HG03159 (cell line): ENCODE measurements at regions not wholly inside any gene's neighbourhood (a gene's known extent, or its start where the extent isn't known, plus 50 kb on each side); places are given as distances from the start of the nearest gene placed in this dataset.

Source experiments
- ATAC-seq: cut with Tn5 transposase; IDR thresholded peaks from one replicate; pipeline ENCODE4 v1.9.1; 2021; ENCODE audit warnings: mild to moderate bottlenecking, moderate library complexity; ENCODE audit not compliant: unreplicated experiment

- no peak for ATAC-seq
These were observed 190.7 kb downstream of the AXIN2 start for GRCh38 chr17:65370669-65371131.

GRCh38 chr17:65368341-65368740 is 193.1 kb downstream of the AXIN2 start:
- ATAC-seq = no peak

- no peak for ATAC-seq
These were observed 195.2 kb downstream of the AXIN2 start for GRCh38 chr17:65366102-65366844.

- ATAC-seq = no peak
These were observed 196.3 kb downstream of the AXIN2 start for GRCh38 chr17:65365169-65365568.

- ATAC-seq = no peak
These were observed 197.0 kb downstream of the AXIN2 start for GRCh38 chr17:65364438-65364837.

- ATAC-seq = no peak
These were observed 198.6 kb downstream of the AXIN2 start for GRCh38 chr17:65362826-65363225.

- no peak for ATAC-seq
These were observed 200.4 kb downstream of the AXIN2 start for GRCh38 chr17:65360961-65361552.

GRCh38 chr17:65359016-65359415 is 202.4 kb downstream of the AXIN2 start:
- ATAC-seq = no peak

- no peak for ATAC-seq
These were observed 204.9 kb downstream of the AXIN2 start for GRCh38 chr17:65356536-65356935.

GRCh38 chr17:65355246-65355645 is 206.2 kb downstream of the AXIN2 start:
- ATAC-seq = no peak

GRCh38 chr17:65349916-65350315 is 211.5 kb downstream of the AXIN2 start:
- ATAC-seq = no peak

- no peak for ATAC-seq
These were observed 209.0 kb downstream of the RGS9 start for GRCh38 chr17:65346166-65346565.

- ATAC-seq = no peak
These were observed 208.3 kb downstream of the RGS9 start for GRCh38 chr17:65345261-65346005.

- no peak for ATAC-seq
These were observed 203.2 kb downstream of the RGS9 start for GRCh38 chr17:65340401-65340800.

- no peak for ATAC-seq
These were observed 197.2 kb downstream of the RGS9 start for GRCh38 chr17:65334406-65334805.

GRCh38 chr17:65332779-65333178 is 195.6 kb downstream of the RGS9 start:
- ATAC-seq = no peak

GRCh38 chr17:65332375-65332774 is 195.2 kb downstream of the RGS9 start:
- no peak for ATAC-seq

GRCh38 chr17:65328567-65328966 is 191.4 kb downstream of the RGS9 start:
- ATAC-seq = no peak

- ATAC-seq = no peak
These were observed 187.6 kb downstream of the RGS9 start for GRCh38 chr17:65324611-65325342.

GRCh38 chr17:65323049-65323448 is 185.9 kb downstream of the RGS9 start:
- no peak for ATAC-seq

GRCh38 chr17:65320820-65321219 is 183.7 kb downstream of the RGS9 start:
- ATAC-seq = no peak
